Esophagus squamous epithelium (tissue), 5 donors: ENCODE measurements at regions not wholly inside any gene's neighbourhood (a gene's known extent, or its start where the extent isn't known, plus 50 kb on each side); places are given as distances from the start of the nearest gene placed in this dataset.

ENCODE experiments used
- DNase-seq: peaks from one replicate; lab custom pipeline; 2025; lab: John Stamatoyannopoulos, UW
- H3K27ac ChIP-seq, 4 donors: fragments of 200-600 bp; sonication (generic); one replicate each; pipeline ENCODE4 v1.5.1; 2016 to 2019; ENCODE audit warnings: mild to moderate bottlenecking in 1 of 4
- H3K27me3 ChIP-seq, 4 donors: fragments of 200-600 bp; sonication (generic); 1 replicate in 3 of 4; 2 replicates in 1 of 4; pipeline versions ENCODE4 v1.5.1 to v1.6.0; 2017 to 2021; ENCODE audit warnings: antibody characterized with exemption in 1 of 4
- H3K36me3 ChIP-seq, 3 donors: fragments of 200-600 bp; sonication (generic); one replicate each; pipeline ENCODE4 v1.5.1; 2016 to 2019
- H3K4me1 ChIP-seq, 3 donors: fragments of 200-600 bp; sonication (generic); one replicate each; pipeline ENCODE4 v1.5.1; 2017 to 2019
- H3K4me3 ChIP-seq, 4 donors: fragments of 200-600 bp; sonication (generic); 1 replicate in 3 of 4; 2 replicates in 1 of 4; pipeline ENCODE4 v1.5.1; 2016 to 2019; ENCODE audit warnings: mild to moderate bottlenecking in 2 of 4, moderate library complexity in 1 of 4
- H3K9me3 ChIP-seq, 3 donors: fragments of 200-600 bp; sonication (generic); one replicate each; pipeline ENCODE4 v1.5.1; 2016 to 2019
- POLR2A ChIP-seq, 4 donors: fragments of 450-650 bp; IDR thresholded peaks; one replicate each; pipeline ENCODE4 v1.6.1; 2017; ENCODE audit warnings: antibody characterized with exemption in 4 of 4, mild to moderate bottlenecking in 4 of 4, moderate library complexity in 3 of 4
- WGBS, 2 donors: methylation state at CpG; one replicate each; pipeline ENCODE4 v1.1.5; 2018; 5-methylcytosine and 5-hydroxymethylcytosine counted together
- intact Hi-C: fragments of 100-400 bp; cut with DNase I; formaldehyde crosslinking; loops from one replicate; pipeline ENCODE4 v1.15.0; 2022
- TF ChIP-seq, protein P1 (sequence below), 6 experiments: fragments of 450-650 bp in 4 of 6; fragments of 200-600 bp in 2 of 6; sonication (generic) in 2 of 6; IDR thresholded peaks; one replicate each; pipeline ENCODE4 v1.5.1; 2016 to 2019; ENCODE audit warnings: antibody characterized with exemption in 6 of 6, mild to moderate bottlenecking in 4 of 6, moderate library complexity in 4 of 6
- donor health status: DM: yes; HTN: yes; CAD: no.

DNA sequence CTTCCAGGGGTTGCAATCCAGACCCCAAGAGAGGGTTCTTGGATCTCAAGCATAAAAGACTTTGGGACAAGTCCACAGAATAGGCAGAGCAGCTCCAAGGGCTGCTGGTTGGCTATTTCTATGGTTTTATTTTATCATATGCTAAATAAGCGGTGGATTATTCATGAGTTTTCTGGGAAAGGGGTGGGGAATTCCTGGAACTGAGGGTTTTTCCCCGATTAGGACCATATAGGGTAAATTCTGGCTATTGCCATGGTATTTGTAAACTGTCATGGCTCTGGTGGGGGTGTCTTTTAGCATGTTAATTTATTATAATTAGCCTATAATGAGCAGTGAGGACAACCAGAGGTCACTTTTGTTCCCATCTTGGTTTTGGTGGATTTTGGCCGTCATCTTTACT lies 270.9 kb upstream of the PLXNA2 start:
- H3K36me3 ChIP-seq = no peaks in the 10 kb centered on the region
- DNase-seq = no peak
- H3K4me1 ChIP-seq = no peaks in the 10 kb centered on the region
- H3K4me3 ChIP-seq = no peak overlapping the region
- WGBS, 2 donors = 76 to 87% methylated on average over 3 of the region's 3 CpGs
- H3K9me3 ChIP-seq = no peaks in the 10 kb centered on the region
- TF ChIP-seq, protein P1, sequence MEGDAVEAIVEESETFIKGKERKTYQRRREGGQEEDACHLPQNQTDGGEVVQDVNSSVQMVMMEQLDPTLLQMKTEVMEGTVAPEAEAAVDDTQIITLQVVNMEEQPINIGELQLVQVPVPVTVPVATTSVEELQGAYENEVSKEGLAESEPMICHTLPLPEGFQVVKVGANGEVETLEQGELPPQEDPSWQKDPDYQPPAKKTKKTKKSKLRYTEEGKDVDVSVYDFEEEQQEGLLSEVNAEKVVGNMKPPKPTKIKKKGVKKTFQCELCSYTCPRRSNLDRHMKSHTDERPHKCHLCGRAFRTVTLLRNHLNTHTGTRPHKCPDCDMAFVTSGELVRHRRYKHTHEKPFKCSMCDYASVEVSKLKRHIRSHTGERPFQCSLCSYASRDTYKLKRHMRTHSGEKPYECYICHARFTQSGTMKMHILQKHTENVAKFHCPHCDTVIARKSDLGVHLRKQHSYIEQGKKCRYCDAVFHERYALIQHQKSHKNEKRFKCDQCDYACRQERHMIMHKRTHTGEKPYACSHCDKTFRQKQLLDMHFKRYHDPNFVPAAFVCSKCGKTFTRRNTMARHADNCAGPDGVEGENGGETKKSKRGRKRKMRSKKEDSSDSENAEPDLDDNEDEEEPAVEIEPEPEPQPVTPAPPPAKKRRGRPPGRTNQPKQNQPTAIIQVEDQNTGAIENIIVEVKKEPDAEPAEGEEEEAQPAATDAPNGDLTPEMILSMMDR (IDR thresholded peaks at IDR 0.05) = no peak
- no peak for TF ChIP-seq POLR2A (IDR thresholded peaks at IDR 0.05)
- no peak overlapping the region for H3K27ac ChIP-seq
- intact Hi-C loops = no loop called here
- no peaks in the 10 kb centered on the region for H3K27me3 ChIP-seq

DNA sequence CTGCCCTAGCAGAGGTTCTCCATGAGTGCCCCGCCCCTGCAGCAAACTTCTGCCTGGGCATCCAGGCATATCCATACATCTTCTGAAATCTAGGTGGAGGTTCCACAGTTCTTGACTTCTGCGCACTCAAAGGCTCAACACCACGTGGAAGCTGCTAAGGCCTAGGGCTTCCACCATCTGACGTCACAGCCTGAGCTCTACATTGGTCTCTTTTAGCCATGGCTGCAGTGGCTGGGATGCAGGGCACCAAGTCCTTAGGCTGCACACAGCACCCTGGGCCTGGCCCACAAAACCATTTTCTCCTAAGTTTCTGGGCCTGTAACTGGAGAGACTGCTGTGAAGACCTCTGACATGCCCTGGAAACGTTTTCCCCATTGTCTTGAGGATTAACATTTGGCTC lies 272.6 kb upstream of the PLXNA2 start:
- no peaks in the 10 kb centered on the region for H3K27me3 ChIP-seq
- no peak overlapping the region for H3K27ac ChIP-seq
- no peaks in the 10 kb centered on the region for H3K36me3 ChIP-seq
- intact Hi-C loops = no loop called here
- no peaks in the 10 kb centered on the region for H3K4me1 ChIP-seq
- WGBS, 2 donors = 61 to 85% methylated on average over 3 to 5 of the region's 5 CpGs
- DNase-seq = no peak
- no peak overlapping the region for H3K4me3 ChIP-seq
- TF ChIP-seq POLR2A (IDR thresholded peaks at IDR 0.05) = no peak
- TF ChIP-seq, protein P1 (IDR thresholded peaks at IDR 0.05) = no peak
- H3K9me3 ChIP-seq = no peaks in the 10 kb centered on the region

DNA sequence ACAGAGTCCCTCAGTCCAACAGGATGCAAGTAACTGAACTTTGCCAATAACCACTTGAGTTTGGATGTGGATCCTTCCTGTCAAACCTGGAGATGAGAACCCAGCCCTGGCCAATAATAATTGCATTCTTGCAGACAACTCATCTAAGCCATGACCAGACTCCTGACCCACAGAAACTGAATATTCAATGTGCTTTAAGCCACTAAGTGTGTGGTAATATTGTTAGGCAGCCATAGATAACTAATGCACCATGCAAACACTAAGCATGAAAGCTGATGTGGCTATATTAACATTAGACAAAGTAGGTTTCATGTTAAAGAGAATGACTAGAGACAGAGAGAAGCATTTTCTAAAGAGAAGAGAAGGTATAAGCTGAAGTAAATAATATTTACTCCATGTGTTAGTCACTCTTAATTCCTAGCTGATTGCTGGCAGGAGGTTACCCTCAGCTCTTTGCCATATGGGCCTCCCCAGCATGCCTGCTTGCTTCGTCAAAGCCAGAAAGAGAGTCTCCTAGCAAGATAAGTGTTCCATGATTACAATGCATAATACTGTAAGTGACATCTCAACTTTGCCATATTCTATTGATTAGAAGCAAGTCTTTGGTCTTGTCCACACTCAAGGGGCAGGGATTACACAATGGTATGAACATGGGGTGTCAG lies 276.4 kb upstream of the PLXNA2 start:
- 72 to 86% methylated on average over 1 of the region's 1 CpG for WGBS, 2 donors

DNA sequence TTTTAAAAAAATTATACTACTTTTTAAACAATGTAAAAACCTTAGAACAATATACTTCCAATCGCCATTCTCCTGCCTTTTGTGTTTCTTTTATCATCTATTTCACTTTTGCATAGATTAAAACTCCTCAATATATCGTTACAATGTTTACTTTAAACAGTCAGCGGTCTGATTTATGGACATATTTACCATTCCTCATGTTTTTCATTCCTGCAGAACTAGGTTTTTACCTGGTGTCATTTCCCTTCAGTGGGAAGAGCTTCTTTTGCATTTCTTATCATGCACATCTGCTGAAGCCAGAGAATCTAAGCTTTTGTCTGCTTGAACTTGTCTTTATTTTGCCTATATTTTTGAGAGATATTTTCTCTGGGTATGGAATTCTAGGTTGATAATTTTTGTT lies 277.4 kb upstream of the PLXNA2 start:
- intact Hi-C loops = no loop called here
- no peaks in the 10 kb centered on the region for H3K4me1 ChIP-seq
- H3K27ac ChIP-seq = no peak overlapping the region
- no peaks in the 10 kb centered on the region for H3K9me3 ChIP-seq
- no peak for DNase-seq
- H3K36me3 ChIP-seq = no peaks in the 10 kb centered on the region
- WGBS, 2 donors = 37 to 40% methylated on average over 3 of the region's 3 CpGs
- H3K27me3 ChIP-seq = no peaks in the 10 kb centered on the region
- H3K4me3 ChIP-seq = no peak overlapping the region
- no peak for TF ChIP-seq POLR2A (IDR thresholded peaks at IDR 0.05)
- TF ChIP-seq, protein P1 (IDR thresholded peaks at IDR 0.05) = no peak

More for the DNA sequence above, 276.4 kb upstream of the PLXNA2 start:
- Histone ChIP-seq H3K4me3 (no peak overlapping the region), H3K36me3 (no peaks in the 10 kb centered on the region), H3K4me1 (no peaks in the 10 kb centered on the region), H3K9me3 (no peaks in the 10 kb centered on the region), H3K27ac (no peak overlapping the region), H3K27me3 (no peaks in the 10 kb centered on the region)
- intact Hi-C loops = no loop called here
- no peak for TF ChIP-seq POLR2A (IDR thresholded peaks at IDR 0.05)
- TF ChIP-seq, protein P1 (IDR thresholded peaks at IDR 0.05) = no peak
- no peak for DNase-seq

GRCh38 chr1:208523007-208523406 lies 278.8 kb upstream of the PLXNA2 start:
- Histone ChIP-seq H3K4me1 (no peaks in the 10 kb centered on the region), H3K36me3 (no peaks in the 10 kb centered on the region), H3K9me3 (no peaks in the 10 kb centered on the region), H3K27ac (no peak overlapping the region), H3K27me3 (no peaks in the 10 kb centered on the region), H3K4me3 (no peak overlapping the region)
- 85 to 86% methylated on average over 5 of the region's 5 CpGs for WGBS, 2 donors
- intact Hi-C loops = no loop called here
- DNase-seq = no peak
- TF ChIP-seq, protein P1 (IDR thresholded peaks at IDR 0.05) = no peak
- TF ChIP-seq POLR2A (IDR thresholded peaks at IDR 0.05) = no peak
